Endothelial cell of umbilical vein (primary cell): ENCODE measurements at regions not wholly inside any gene's neighbourhood (a gene's known extent, or its start where the extent isn't known, plus 50 kb on each side); places are given as distances from the start of the nearest gene placed in this dataset.

Experiments used
- BruUV-seq: library from RNA; stranded (reverse); fragments of 400-500 nt; replicated peaks from 2 replicates; lab custom pipeline; 2021; lab: Mats Ljungman, UMichigan
- CTCF ChIA-PET: fragments of 300-600, 350-600 bp; sonication (Branson Sonifier 250); formaldehyde crosslinking; loops from one replicate; lab custom pipeline; 2021; ENCODE audit warnings: antibody characterized with exemption, inconsistent platforms; lab: Charles Lee
- POLR2A ChIA-PET: fragments of 300-600, 350-600 bp; sonication (Branson Sonifier 250); formaldehyde crosslinking; loops from one replicate; lab custom pipeline; 2021; ENCODE audit warnings: antibody characterized with exemption, inconsistent platforms; lab: Charles Lee
- DNase-seq: peaks from one replicate; pipeline ENCODE4 v3.0.0-alpha.2; 2011; ENCODE audit warnings: low read depth, low spot score
- FAIRE-seq: peaks from 2 replicates; lab custom pipeline; 2011; peaks lifted over from hg19 to GRCh38; lab: Jason Lieb, UNC
- H2AFZ ChIP-seq: 2 replicates; pipeline ENCODE4 v1.6.0; 2012; ENCODE audit warnings: low read depth, low read length, control low read depth, inconsistent platforms
- H3K27ac ChIP-seq: 2 replicates; pipeline ENCODE4 v1.5.1; 2011; ENCODE audit warnings: low read depth, mild to moderate bottlenecking, control low read depth, low read length, moderate library complexity; ENCODE audit not compliant: insufficient read depth
- H3K27me3 ChIP-seq, 2 experiments: 2 replicates each; pipeline versions ENCODE4 v1.6.0 to v1.6.1; 2011; ENCODE audit warnings: low read length in 2 of 2, mixed read lengths in 1 of 2; ENCODE audit not compliant: control insufficient read depth in 2 of 2, insufficient read depth in 2 of 2
- H3K36me3 ChIP-seq, 2 experiments: 2 replicates in 1 of 2; 3 replicates in 1 of 2; pipeline ENCODE4 v1.5.1; 2011; ENCODE audit warnings: low read length in 2 of 2, mild to moderate bottlenecking in 1 of 2, moderate library complexity in 1 of 2; ENCODE audit not compliant: control insufficient read depth in 2 of 2, insufficient read depth in 2 of 2; ENCODE audit errors: extremely low read depth in 1 of 2
- H3K4me1 ChIP-seq: 3 replicates; pipeline ENCODE4 v1.5.1; 2011; ENCODE audit warnings: mild to moderate bottlenecking, low read length; ENCODE audit not compliant: control insufficient read depth, insufficient read depth; ENCODE audit errors: extremely low read depth
- H3K4me2 ChIP-seq: 2 replicates; pipeline ENCODE4 v1.6.1; 2011; ENCODE audit warnings: low read length, control low read depth, mixed read lengths; ENCODE audit not compliant: insufficient read depth
- H3K4me3 ChIP-seq, 3 experiments: fragments of 200-600 bp in 1 of 3; sonication (generic), shearing (Covaris generic) in 1 of 3; replicated peaks in 1 of 3; 2 replicates each; pipeline ENCODE4 v1.5.1; 2011 to 2016; ENCODE audit warnings: control low read depth in 3 of 3, low read length in 3 of 3, mild to moderate bottlenecking in 2 of 3, inconsistent platforms in 1 of 3, low read depth in 1 of 3, moderate library complexity in 1 of 3; ENCODE audit not compliant: insufficient read depth in 1 of 3
- H3K79me2 ChIP-seq: 2 replicates; pipeline ENCODE4 v1.6.0; 2012; ENCODE audit warnings: low read length, inconsistent platforms; ENCODE audit not compliant: control insufficient read depth, insufficient read depth
- H3K9ac ChIP-seq: replicated peaks from 2 replicates; pipeline ENCODE3; 2011; ENCODE audit warnings: low read length, control low read depth; ENCODE audit not compliant: insufficient read depth; ENCODE audit errors: extremely low read depth
- H3K9me1 ChIP-seq: replicated peaks from 3 replicates; pipeline ENCODE4 v1.6.0; 2011; ENCODE audit warnings: mild to moderate bottlenecking, low read length; ENCODE audit not compliant: control insufficient read depth, insufficient read depth; ENCODE audit errors: extremely low read depth
- H3K9me3 ChIP-seq: replicated peaks from 2 replicates; pipeline ENCODE4 v1.5.1; 2012; ENCODE audit warnings: low read length, inconsistent platforms; ENCODE audit not compliant: control insufficient read depth, insufficient read depth
- H4K20me1 ChIP-seq: replicated peaks from 2 replicates; pipeline ENCODE3; 2011; ENCODE audit warnings: mild to moderate bottlenecking, low read length; ENCODE audit not compliant: control insufficient read depth, insufficient read depth; ENCODE audit errors: extremely low read depth
- EZH2 ChIP-seq: IDR thresholded peaks from 2 replicates; pipeline ENCODE4 v1.6.1; 2012; ENCODE audit warnings: borderline replicate concordance, low read depth, mild to moderate bottlenecking, moderate library complexity, low read length, inconsistent platforms; ENCODE audit not compliant: severe bottlenecking
- FOS ChIP-seq: IDR thresholded peaks from 2 replicates; pipeline ENCODE4 v1.6.1; 2011; ENCODE audit warnings: mild to moderate bottlenecking, low read length, moderate library complexity, borderline replicate concordance; ENCODE audit not compliant: insufficient read depth
- GATA2 ChIP-seq: IDR thresholded peaks from 2 replicates; pipeline ENCODE4 v1.7.0; 2011; ENCODE audit warnings: low read depth, mild to moderate bottlenecking, moderate library complexity, mixed read lengths, low read length; ENCODE audit not compliant: insufficient read length, insufficient read depth
- JUN ChIP-seq: IDR thresholded peaks from 2 replicates; pipeline ENCODE4 v1.6.1; 2011; ENCODE audit warnings: borderline replicate concordance, low read depth; ENCODE audit not compliant: insufficient read length, insufficient read depth
- MYC ChIP-seq: IDR thresholded peaks from one replicate; pipeline ENCODE4 v1.6.1; 2011; ENCODE audit warnings: mild to moderate bottlenecking, low read depth, low read length
- POLR2A ChIP-seq: IDR thresholded peaks from 2 replicates; pipeline ENCODE4 v1.6.1; 2012; ENCODE audit warnings: low read depth, mild to moderate bottlenecking, control low read depth, low read length
- POLR2AphosphoS5 ChIP-seq: IDR thresholded peaks from 2 replicates; pipeline ENCODE4 v1.6.1; 2012; ENCODE audit warnings: low read depth, mild to moderate bottlenecking, control low read depth, low read length, moderate library complexity; ENCODE audit not compliant: insufficient read depth
- dilution Hi-C: fragments of 300-500 bp; cut with MboI; formaldehyde crosslinking; loops from one replicate; pipeline ENCODE4 v1.15.0; 2019; ENCODE audit warnings: low sequenced_read_pairs; ENCODE audit not compliant: extremely low pct_ligation_motif_present
- intact Hi-C: fragments of 100-400 bp; cut with micrococcal nuclease; formaldehyde crosslinking; loops from one replicate; pipeline ENCODE4 v1.10.0; 2022
- TF ChIP-seq, protein P1 (sequence below): IDR thresholded peaks from 2 replicates; pipeline ENCODE4 v1.6.1; 2011; ENCODE audit not compliant: insufficient read depth, insufficient read length
- TF ChIP-seq, protein P2 (sequence below), 2 donors: IDR thresholded peaks; 1 replicate in 1 of 2; 2 replicates in 1 of 2; pipeline ENCODE4 v1.5.1; 2011; ENCODE audit warnings: low read length in 2 of 2, mild to moderate bottlenecking in 2 of 2, moderate library complexity in 2 of 2, control low read depth in 1 of 2, inconsistent platforms in 1 of 2, low read depth in 1 of 2; ENCODE audit not compliant: insufficient read depth in 1 of 2; ENCODE audit errors: extremely low read depth in 1 of 2

DNA sequence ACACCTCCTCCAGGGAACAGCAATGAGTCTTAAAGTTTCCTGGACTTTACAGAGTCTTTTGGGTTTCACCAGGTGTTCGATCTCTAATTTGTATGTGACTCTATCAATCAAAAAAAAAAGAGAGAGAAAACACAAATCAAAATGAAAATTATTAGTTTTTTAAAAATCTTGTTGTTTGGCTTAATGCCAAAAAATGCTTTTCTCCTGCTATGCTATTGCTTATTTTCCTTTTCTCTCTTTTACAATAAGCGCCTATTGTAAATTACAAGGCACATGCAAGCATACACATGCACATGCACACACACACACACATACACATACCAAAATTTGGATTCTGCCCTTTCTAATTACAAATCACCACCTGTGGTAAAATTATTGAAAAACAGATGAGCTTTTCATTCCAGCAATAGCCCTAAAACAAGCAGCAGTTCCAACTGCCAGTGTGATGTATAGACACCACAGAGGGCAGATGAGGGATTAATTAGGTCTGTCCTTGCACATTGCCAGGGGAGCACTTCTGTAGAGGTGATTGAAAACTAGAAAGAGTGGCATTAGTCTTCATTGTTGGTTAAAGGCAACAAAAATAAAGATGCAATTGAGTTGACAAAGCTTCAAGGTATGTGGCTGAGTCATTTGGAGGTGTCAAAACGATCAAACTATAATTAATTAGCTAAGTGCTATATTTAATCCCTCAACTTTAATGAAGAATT lies 631.7 kb downstream of the TFAP2B start:
- Histone ChIP-seq H3K4me3 (no peak overlapping the region), H4K20me1 (no peaks in the 10 kb centered on the region), H3K9me1 (no peaks in the 10 kb centered on the region), H3K9ac (no peak overlapping the region), H3K79me2 (no peaks in the 10 kb centered on the region), H3K4me1 (no peaks in the 10 kb centered on the region), H3K27me3 (no peaks in the 10 kb centered on the region), H3K36me3 (no peaks in the 10 kb centered on the region), H3K27ac (no peak overlapping the region), H2AFZ (no peak overlapping the region), H3K4me2 (no peak overlapping the region), H3K9me3 (peaks cover 3% of the 10 kb centered on the region)
- no peak for TF ChIP-seq MYC
- TF ChIP-seq, protein P1, sequence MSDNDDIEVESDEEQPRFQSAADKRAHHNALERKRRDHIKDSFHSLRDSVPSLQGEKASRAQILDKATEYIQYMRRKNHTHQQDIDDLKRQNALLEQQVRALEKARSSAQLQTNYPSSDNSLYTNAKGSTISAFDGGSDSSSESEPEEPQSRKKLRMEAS: no peak
- TF ChIP-seq, protein P2, sequence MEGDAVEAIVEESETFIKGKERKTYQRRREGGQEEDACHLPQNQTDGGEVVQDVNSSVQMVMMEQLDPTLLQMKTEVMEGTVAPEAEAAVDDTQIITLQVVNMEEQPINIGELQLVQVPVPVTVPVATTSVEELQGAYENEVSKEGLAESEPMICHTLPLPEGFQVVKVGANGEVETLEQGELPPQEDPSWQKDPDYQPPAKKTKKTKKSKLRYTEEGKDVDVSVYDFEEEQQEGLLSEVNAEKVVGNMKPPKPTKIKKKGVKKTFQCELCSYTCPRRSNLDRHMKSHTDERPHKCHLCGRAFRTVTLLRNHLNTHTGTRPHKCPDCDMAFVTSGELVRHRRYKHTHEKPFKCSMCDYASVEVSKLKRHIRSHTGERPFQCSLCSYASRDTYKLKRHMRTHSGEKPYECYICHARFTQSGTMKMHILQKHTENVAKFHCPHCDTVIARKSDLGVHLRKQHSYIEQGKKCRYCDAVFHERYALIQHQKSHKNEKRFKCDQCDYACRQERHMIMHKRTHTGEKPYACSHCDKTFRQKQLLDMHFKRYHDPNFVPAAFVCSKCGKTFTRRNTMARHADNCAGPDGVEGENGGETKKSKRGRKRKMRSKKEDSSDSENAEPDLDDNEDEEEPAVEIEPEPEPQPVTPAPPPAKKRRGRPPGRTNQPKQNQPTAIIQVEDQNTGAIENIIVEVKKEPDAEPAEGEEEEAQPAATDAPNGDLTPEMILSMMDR (IDR thresholded peaks at IDR 0.05; ENCODE audit: extremely low read depth in 1 of 2, insufficient read depth in 1 of 2, low read depth in 1 of 2, low read length in 2 of 2): no peak
- no peak for TF ChIP-seq POLR2AphosphoS5
- no peak for TF ChIP-seq EZH2
- no peak for TF ChIP-seq GATA2
- no peak for TF ChIP-seq FOS
- TF ChIP-seq POLR2A: no peak
- no peak for TF ChIP-seq JUN
- dilution Hi-C loops (no loop called here), intact Hi-C loops (no loop called here)
- ChIA-PET POLR2A (no interaction called here), CTCF (no interaction called here)
- BruUV-seq: no TSS peak
- no peak for FAIRE-seq
- DNase-seq: no peak
